GM10248 (cell line): ENCODE measurements at regions not wholly inside any gene's neighbourhood (a gene's known extent, or its start where the extent isn't known, plus 50 kb on each side); places are given as distances from the start of the nearest gene placed in this dataset.
"Not testable (repeated sequence)": the region's sequence is repeated elsewhere in the genome, so short reads cannot be mapped to it uniquely, and the experiment has no call there.

Experiments
- CTCF ChIA-PET: fragments of 300-600 bp; sonication (Branson Sonifier 250); formaldehyde crosslinking; extraction: SDS; loops from one replicate; lab custom pipeline; 2021; ENCODE audit warnings: antibody characterized with exemption; lab: Yijun Ruan, JAX
- POLR2A ChIA-PET: fragments of 350-650 bp; sonication (Branson Sonifier 250); formaldehyde crosslinking; extraction: SDS; loops from one replicate; lab custom pipeline; 2020; ENCODE audit warnings: antibody characterized with exemption; lab: Yijun Ruan, JAX
- DNase-seq: peaks from one replicate; pipeline ENCODE4 v3.0.0; 2012; ENCODE audit errors: extremely low spot score
- CTCF ChIP-seq: IDR thresholded peaks from 2 replicates; pipeline ENCODE4 v1.5.1; 2012; ENCODE audit warnings: mild to moderate bottlenecking, low read depth; ENCODE audit errors: extremely low read depth, missing control alignments, control extremely low read depth

DNA sequence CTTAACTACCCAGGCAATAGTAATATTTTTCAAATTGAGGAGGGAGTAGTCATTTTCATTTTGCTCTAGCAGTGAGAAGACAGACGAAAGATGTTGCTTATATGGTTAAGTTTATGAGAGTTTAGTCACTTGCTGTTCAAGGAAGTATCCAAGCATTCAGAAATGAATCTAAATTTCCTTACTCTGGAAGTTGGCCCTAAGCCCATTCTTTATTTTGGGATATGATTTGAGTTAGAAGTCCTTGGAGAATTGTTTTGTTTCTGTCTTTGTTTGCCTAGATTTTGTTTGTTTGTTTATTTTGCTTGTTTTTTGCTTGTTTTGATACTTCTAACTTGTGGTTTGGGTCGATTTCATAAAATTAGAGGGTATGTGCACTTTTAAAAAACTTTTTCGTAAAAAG, 146.4 kb upstream of the FGF10 start:
- DNase-seq: no peak
- ChIA-PET POLR2A (no interaction called here), CTCF (interaction anchor here (1.3 kb wide), 1 partner anchor 179 kb away, joined by 3 read pairs; no protein-coding TSS in a partner anchor)
- TF ChIP-seq CTCF: no peak

- CTCF ChIA-PET: interaction anchor here (1.4 kb wide), 1 partner anchor 241 kb away, joined by 5 read pairs; no protein-coding TSS in a partner anchor
- POLR2A ChIA-PET: no interaction called here
- no peak for TF ChIP-seq CTCF
- no peak for DNase-seq
Observed at GRCh38 chr5:44532981-44533380, 143.8 kb upstream of the FGF10 start.

- DNase-seq, POLR2A ChIA-PET: not testable (repeated sequence)
- CTCF ChIA-PET: interaction anchor here (1.7 kb wide), 1 partner anchor 9 kb away, joined by 4 read pairs; no protein-coding TSS in a partner anchor
Observed at GRCh38 chr5:44531756-44532155, 142.5 kb upstream of the FGF10 start.

GRCh38 chr5:44530783-44531182, 141.6 kb upstream of the FGF10 start:
- POLR2A ChIA-PET, DNase-seq: not testable (repeated sequence)
- CTCF ChIA-PET: interaction anchor here (1.2 to 1.7 kb wide), 2 partner anchors 8 to 12 kb away, joined by 3 to 4 read pairs; no protein-coding TSS in a partner anchor

- ChIA-PET CTCF (interaction anchor here (1.5 to 1.8 kb wide), 2 partner anchors 13 to 15 kb away, joined by 3 to 8 read pairs; no protein-coding TSS in a partner anchor), POLR2A (no interaction called here)
- TF ChIP-seq CTCF: no peak
- DNase-seq: no peak
Observed at GRCh38 chr5:44511596-44511995, 122.4 kb upstream of the FGF10 start.

DNA sequence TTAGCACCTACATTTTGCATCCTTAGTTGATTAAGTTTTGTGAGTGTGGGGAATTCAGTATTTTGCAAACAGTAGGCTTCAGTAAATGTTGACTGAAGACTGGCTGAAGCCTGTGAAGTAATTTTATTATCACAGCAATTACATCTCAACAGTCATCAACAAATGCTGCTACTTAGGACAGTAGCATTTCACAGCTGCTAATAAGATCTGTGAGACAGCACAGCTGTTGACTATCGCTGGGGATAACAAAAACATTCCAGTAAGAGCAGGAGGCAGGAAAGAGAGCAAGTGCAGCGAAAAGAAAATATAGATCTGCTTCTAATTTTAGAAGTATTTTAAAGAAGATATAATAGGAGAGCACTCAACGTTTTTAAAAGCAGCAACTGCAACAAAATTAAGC, 117.3 kb upstream of the FGF10 start:
- ChIA-PET POLR2A (no interaction called here), CTCF (interaction anchor here (1.1 kb wide), 1 partner anchor 63 kb away, joined by 3 read pairs; no protein-coding TSS in a partner anchor)
- no peak for DNase-seq
- no peak for TF ChIP-seq CTCF

DNA sequence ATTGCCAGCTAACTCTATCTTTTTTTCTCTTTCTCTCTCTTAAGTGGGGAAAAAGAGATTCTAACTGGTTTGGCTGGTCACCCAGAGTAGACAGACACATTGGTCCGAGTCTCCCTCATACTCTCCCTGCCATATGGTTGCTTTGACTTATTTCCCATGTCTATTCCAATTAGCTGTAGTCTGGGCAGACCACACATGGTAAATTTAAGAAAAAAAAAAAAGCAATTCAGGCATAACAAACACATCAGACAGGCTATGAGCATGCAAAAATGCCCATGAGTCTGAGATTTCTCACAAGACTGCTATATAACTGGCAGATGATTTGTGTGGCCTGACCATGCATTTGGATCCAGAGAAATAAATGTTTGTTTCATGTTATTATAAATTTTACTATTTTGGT, 110.2 kb upstream of the FGF10 start:
- DNase-seq: no peak
- ChIA-PET POLR2A (no interaction called here), CTCF (interaction anchor here (1.5 kb wide), 1 partner anchor 13 kb away, joined by 8 read pairs; no protein-coding TSS in a partner anchor)
- TF ChIP-seq CTCF: no peak

- no peak for DNase-seq
- POLR2A ChIA-PET: no interaction called here
- no peak for TF ChIP-seq CTCF
- CTCF ChIA-PET: no interaction called here
Observed at GRCh38 chr5:44497606-44498005, 108.4 kb upstream of the FGF10 start.
